Adrenal gland (tissue), 9 donors: ENCODE measurements at regions not wholly inside any gene's neighbourhood (a gene's known extent, or its start where the extent isn't known, plus 50 kb on each side); places are given as distances from the start of the nearest gene placed in this dataset.

Experiments
- DNase-seq, 7 donors: peaks; one replicate each; pipeline ENCODE4 v3.0.0-alpha.2; 2019 to 2020
- H3K27ac ChIP-seq, 5 donors: fragments of 200-600 bp; sonication (generic) in 4 of 5; 1 replicate in 3 of 5; 2 replicates in 2 of 5; pipeline versions ENCODE4 v1.5.1 to v1.8.0; 2016 to 2020; ENCODE audit warnings: mild to moderate bottlenecking in 1 of 5
- H3K27me3 ChIP-seq: fragments of 200-600 bp; 2 replicates; pipeline ENCODE4 v1.8.0; 2021
- H3K36me3 ChIP-seq, 2 donors: fragments of 200-600 bp; replicated peaks in 1 of 2; 1 replicate in 1 of 2; 2 replicates in 1 of 2; pipeline versions ENCODE4 v1.5.1 to v1.8.0; 2018 to 2022
- H3K4me1 ChIP-seq, 2 donors: fragments of 200-600 bp; replicated peaks in 1 of 2; 1 replicate in 1 of 2; 2 replicates in 1 of 2; pipeline versions ENCODE4 v1.5.1 to v1.8.0; 2018 to 2021
- H3K4me3 ChIP-seq, 4 donors: fragments of 200-600 bp; sonication (generic) in 3 of 4; one replicate each; pipeline ENCODE4 v1.5.1; 2016 to 2018
- H3K9me3 ChIP-seq, 3 donors: fragments of 200-600 bp; sonication (generic) in 1 of 3; replicated peaks in 1 of 3; 1 replicate in 2 of 3; 2 replicates in 1 of 3; pipeline versions ENCODE4 v1.5.1 to v1.8.0; 2016 to 2021
- POLR2A ChIP-seq, 2 donors: fragments of 450-650 bp; IDR thresholded peaks; one replicate each; pipeline ENCODE4 v1.6.1; 2017; ENCODE audit warnings: antibody characterized with exemption in 2 of 2, mild to moderate bottlenecking in 2 of 2, moderate library complexity in 1 of 2
- WGBS, 4 donors: extraction: QIAGEN DNeasy Blood & Tissue Kit in 2 of 4; methylation state at CpG; one replicate each; pipeline versions ENCODE4 v1.1.5 to v1.1.7; 2013 to 2017; 5-methylcytosine and 5-hydroxymethylcytosine counted together
- intact Hi-C, 2 donors: fragments of 100-400 bp; cut with DNase I; formaldehyde crosslinking; loops; one replicate each; pipeline versions ENCODE4 v1.14.1 to v1.15.0; 2022 to 2023
- TF ChIP-seq, protein P1 (sequence below), 6 experiments: fragments of 450-650 bp in 4 of 6; fragments of 200-600 bp in 2 of 6; sonication (generic) in 1 of 6; IDR thresholded peaks; 1 replicate in 5 of 6; 2 replicates in 1 of 6; pipeline versions ENCODE4 v1.5.1 to v1.8.0; 2016 to 2021; ENCODE audit warnings: antibody characterized with exemption in 6 of 6, mild to moderate bottlenecking in 2 of 6, moderate library complexity in 1 of 6
- donor health status: healthy with polysubstance abuse.
- donor health status: Bipolar disorder and iron deficiency.
- donor health status: DM: yes; HTN: yes; CAD: no.
- donor health status: DM: no; HTN: no; CAD: no.
- donor health status: DM: no; HTN: no; CAD: no.

- no peaks in the 10 kb centered on the region for H3K27me3 ChIP-seq
- 75 to 93% (median 81%) methylated on average over 1 of the region's 1 CpG for WGBS, 4 donors
- intact Hi-C loops, result no loop called here
Observed at GRCh38 chr16:64136314-64136713, 985.5 kb downstream of the CDH11 start.

GRCh38 chr16:64133366-64133765 lies 988.5 kb downstream of the CDH11 start:
- Histone ChIP-seq H3K9me3 (no peaks in the 10 kb centered on the region), H3K4me3 (no peak overlapping the region), H3K36me3 (no peaks in the 10 kb centered on the region), H3K27me3 (no peaks in the 10 kb centered on the region), H3K4me1 (no peaks in the 10 kb centered on the region), H3K27ac (no peak overlapping the region)
- no peak for DNase-seq
- intact Hi-C loops, result no loop called here
- TF ChIP-seq, protein P1, sequence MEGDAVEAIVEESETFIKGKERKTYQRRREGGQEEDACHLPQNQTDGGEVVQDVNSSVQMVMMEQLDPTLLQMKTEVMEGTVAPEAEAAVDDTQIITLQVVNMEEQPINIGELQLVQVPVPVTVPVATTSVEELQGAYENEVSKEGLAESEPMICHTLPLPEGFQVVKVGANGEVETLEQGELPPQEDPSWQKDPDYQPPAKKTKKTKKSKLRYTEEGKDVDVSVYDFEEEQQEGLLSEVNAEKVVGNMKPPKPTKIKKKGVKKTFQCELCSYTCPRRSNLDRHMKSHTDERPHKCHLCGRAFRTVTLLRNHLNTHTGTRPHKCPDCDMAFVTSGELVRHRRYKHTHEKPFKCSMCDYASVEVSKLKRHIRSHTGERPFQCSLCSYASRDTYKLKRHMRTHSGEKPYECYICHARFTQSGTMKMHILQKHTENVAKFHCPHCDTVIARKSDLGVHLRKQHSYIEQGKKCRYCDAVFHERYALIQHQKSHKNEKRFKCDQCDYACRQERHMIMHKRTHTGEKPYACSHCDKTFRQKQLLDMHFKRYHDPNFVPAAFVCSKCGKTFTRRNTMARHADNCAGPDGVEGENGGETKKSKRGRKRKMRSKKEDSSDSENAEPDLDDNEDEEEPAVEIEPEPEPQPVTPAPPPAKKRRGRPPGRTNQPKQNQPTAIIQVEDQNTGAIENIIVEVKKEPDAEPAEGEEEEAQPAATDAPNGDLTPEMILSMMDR (IDR thresholded peaks at IDR 0.05), result no peak
- no peak for TF ChIP-seq POLR2A (IDR thresholded peaks at IDR 0.05)
- 34 to 55% (median 47%) methylated on average over 2 of the region's 2 CpGs for WGBS, 4 donors

More at GRCh38 chr16:64136314-64136713, 985.5 kb downstream of the CDH11 start:
- Histone ChIP-seq H3K4me3 (no peak overlapping the region), H3K36me3 (no peaks in the 10 kb centered on the region), H3K9me3 (no peaks in the 10 kb centered on the region), H3K27ac (no peak overlapping the region), H3K4me1 (no peaks in the 10 kb centered on the region)
- TF ChIP-seq POLR2A (IDR thresholded peaks at IDR 0.05), result no peak
- TF ChIP-seq, protein P1 (IDR thresholded peaks at IDR 0.05), result no peak
- DNase-seq, result no peak

GRCh38 chr16:64132759-64133361 lies 989.0 kb downstream of the CDH11 start:
- intact Hi-C loops, result no loop called here
- Histone ChIP-seq H3K4me3 (no peak overlapping the region), H3K4me1 (no peaks in the 10 kb centered on the region), H3K27me3 (no peaks in the 10 kb centered on the region), H3K27ac (no peak overlapping the region), H3K36me3 (no peaks in the 10 kb centered on the region), H3K9me3 (no peaks in the 10 kb centered on the region)
- 47 to 74% (median 64%) methylated on average over 3 of the region's 3 CpGs for WGBS, 4 donors
- TF ChIP-seq, protein P1 (IDR thresholded peaks at IDR 0.05), result no peak
- TF ChIP-seq POLR2A (IDR thresholded peaks at IDR 0.05), result no peak
- DNase-seq, result no peak

GRCh38 chr16:64132190-64132589 lies 989.7 kb downstream of the CDH11 start:
- H3K9me3 ChIP-seq, result no peaks in the 10 kb centered on the region
- TF ChIP-seq, protein P1 (IDR thresholded peaks at IDR 0.05), result no peak
- no peak for TF ChIP-seq POLR2A (IDR thresholded peaks at IDR 0.05)
- no peak overlapping the region for H3K27ac ChIP-seq
- 67 to 81% (median 78%) methylated on average over 3 of the region's 3 CpGs for WGBS, 4 donors
- H3K36me3 ChIP-seq, result no peaks in the 10 kb centered on the region
- no peaks in the 10 kb centered on the region for H3K4me1 ChIP-seq
- H3K27me3 ChIP-seq, result no peaks in the 10 kb centered on the region
- intact Hi-C loops, result no loop called here
- DNase-seq, result no peak
- H3K4me3 ChIP-seq, result no peak overlapping the region
